ENCODE measurements at regions not wholly inside any gene's neighbourhood (a gene's known extent, or its start where the extent isn't known, plus 50 kb on each side); places are given as distances from the start of the nearest gene placed in this dataset.

DNA sequence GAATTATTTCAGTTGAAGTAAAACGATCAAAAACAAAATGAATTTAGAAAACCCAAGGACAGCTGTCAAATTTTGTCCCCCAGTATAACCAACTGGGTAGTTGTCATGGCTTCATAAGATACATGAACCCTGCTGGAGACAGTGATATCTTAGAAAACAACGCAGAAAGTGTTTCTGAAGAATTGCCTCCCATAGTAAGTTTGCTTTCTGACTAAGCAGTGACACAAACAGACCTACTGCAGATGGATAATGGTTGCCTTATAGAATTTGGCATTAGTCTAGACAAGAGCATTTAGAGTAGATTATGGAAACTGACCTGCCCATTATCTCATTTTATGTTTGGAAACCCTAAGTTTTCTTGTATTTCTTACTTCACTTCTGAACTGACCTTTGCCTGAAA is 187.7 kb upstream of the KCNN2 start:
- TF ChIP-seq, protein P1, sequence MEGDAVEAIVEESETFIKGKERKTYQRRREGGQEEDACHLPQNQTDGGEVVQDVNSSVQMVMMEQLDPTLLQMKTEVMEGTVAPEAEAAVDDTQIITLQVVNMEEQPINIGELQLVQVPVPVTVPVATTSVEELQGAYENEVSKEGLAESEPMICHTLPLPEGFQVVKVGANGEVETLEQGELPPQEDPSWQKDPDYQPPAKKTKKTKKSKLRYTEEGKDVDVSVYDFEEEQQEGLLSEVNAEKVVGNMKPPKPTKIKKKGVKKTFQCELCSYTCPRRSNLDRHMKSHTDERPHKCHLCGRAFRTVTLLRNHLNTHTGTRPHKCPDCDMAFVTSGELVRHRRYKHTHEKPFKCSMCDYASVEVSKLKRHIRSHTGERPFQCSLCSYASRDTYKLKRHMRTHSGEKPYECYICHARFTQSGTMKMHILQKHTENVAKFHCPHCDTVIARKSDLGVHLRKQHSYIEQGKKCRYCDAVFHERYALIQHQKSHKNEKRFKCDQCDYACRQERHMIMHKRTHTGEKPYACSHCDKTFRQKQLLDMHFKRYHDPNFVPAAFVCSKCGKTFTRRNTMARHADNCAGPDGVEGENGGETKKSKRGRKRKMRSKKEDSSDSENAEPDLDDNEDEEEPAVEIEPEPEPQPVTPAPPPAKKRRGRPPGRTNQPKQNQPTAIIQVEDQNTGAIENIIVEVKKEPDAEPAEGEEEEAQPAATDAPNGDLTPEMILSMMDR (conservative IDR thresholded peaks at IDR 0.05; ENCODE audit: low read depth, low read length), result no peak

DNA sequence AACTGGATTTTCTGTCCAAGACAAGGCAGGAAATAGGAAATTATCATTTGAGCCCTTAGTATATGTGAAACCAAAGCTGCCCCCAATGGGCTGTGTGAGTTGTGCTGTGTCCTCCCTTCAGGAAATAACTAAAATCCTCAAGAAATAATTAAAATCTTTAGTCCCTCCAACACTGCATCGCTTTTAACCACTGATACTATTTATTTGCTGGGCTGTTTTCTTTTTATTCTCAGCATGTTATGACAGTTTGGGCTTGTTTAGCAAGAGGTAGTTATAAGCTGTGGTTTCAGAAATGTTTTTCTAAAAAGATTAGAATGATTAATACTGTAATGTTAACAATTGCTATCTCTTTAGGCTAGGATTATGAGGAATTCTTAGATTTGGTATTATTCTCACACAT is 187.0 kb upstream of the KCNN2 start:
- TF ChIP-seq, protein P1 (conservative IDR thresholded peaks at IDR 0.05; ENCODE audit: low read depth, low read length), result no peak
- DNase-seq (ENCODE audit: low read depth), result no peak
- H3K4me3 ChIP-seq (ENCODE audit: low read length), result no peak overlapping the region

More for the DNA sequence above, 187.7 kb upstream of the KCNN2 start:
- DNase-seq (ENCODE audit: low read depth), result no peak
- H3K4me3 ChIP-seq (ENCODE audit: low read length), result no peak overlapping the region

- H3K4me3 ChIP-seq (ENCODE audit: low read length), result no peak overlapping the region
- TF ChIP-seq, protein P1 (conservative IDR thresholded peaks at IDR 0.05; ENCODE audit: low read depth, low read length), result no peak
- peak; percentile 19 for DNase-seq (ENCODE audit: low read depth)
Measured at GRCh38 chr5:114176356-114176755, 185.5 kb upstream of the KCNN2 start.

DNA sequence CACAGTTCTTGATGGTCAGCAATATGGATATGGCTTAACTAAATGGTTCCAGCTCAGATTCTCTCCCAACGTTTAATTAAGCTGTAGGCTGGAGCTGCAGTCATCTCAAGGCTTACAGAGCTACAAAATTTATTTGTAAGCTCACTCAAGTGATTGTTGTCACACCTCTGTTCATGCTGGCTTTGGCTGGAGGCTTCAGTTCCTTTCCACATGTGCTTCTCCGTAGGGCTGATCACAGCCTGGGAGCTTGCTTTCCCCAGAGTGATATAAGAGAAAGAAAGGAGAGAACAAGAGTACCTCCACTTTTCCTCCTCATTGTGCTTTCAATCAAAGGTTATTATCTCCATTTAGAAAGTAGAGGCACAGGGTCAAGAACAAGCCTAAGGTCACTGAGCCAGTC is 182.7 kb upstream of the KCNN2 start:
- TF ChIP-seq, protein P1 (conservative IDR thresholded peaks at IDR 0.05; ENCODE audit: low read depth, low read length), result no peak
- no peak overlapping the region for H3K4me3 ChIP-seq (ENCODE audit: low read length)
- no peak for DNase-seq (ENCODE audit: low read depth)

GRCh38 chr5:114184006-114184405 is 177.9 kb upstream of the KCNN2 start:
- TF ChIP-seq, protein P1 (conservative IDR thresholded peaks at IDR 0.05; ENCODE audit: low read depth, low read length), result no peak
- no peak overlapping the region for H3K4me3 ChIP-seq (ENCODE audit: low read length)
- no peak for DNase-seq (ENCODE audit: low read depth)

DNA sequence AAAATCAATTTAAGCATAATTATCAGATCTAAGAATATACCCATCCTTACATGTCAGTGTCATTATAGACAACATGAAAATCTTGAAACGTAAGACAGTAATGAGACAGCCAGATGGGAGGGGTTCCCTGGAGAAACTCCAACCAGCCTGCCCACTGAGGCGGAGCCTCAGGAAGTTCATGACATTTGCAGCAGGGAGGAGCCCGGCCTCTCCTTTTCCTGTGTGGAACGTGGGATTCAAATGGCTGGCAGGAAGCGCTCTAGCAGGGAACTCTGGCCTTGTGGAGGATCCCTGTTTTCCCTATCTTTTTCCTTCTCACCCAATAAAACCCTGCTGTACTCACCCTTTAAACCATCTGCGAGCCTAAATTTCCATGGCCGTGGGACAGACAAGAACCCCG is 176.6 kb upstream of the KCNN2 start:
- DNase-seq (ENCODE audit: low read depth), result no peak
- TF ChIP-seq, protein P1 (conservative IDR thresholded peaks at IDR 0.05; ENCODE audit: low read depth, low read length), result no peak

DNA sequence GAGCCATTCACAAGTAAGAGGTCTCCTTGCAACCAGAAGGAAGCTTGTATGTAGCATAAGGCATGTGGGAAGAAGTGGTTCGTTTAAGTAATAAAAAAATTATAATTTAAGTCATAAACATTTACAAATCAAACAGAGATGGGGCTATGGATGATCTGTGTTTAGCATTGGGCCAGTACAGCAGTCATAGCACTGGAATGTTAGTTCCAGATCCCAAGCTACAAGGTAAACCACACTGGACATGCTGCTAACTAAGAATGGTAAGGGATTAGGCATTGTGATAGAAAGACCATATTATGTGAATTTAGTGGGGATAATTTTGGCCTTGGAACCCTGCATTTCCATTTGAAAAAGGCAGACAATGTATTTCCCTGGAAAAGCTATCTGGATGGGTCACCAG is 170.4 kb upstream of the KCNN2 start:
- TF ChIP-seq, protein P1 (conservative IDR thresholded peaks at IDR 0.05; ENCODE audit: low read depth, low read length), result no peak
- DNase-seq (ENCODE audit: low read depth), result no peak
- H3K4me3 ChIP-seq (ENCODE audit: low read length), result no peak overlapping the region

More for the DNA sequence above, 176.6 kb upstream of the KCNN2 start:
- H3K4me3 ChIP-seq (ENCODE audit: low read length), result no peak overlapping the region
